ENCODE measurements at regions not wholly inside any gene's neighbourhood (a gene's known extent, or its start where the extent isn't known, plus 50 kb on each side); places are given as distances from the start of the nearest gene placed in this dataset.

- no peak for TF ChIP-seq CTCF (IDR thresholded peaks at IDR 0.05; ENCODE audit: extremely low read depth, missing control alignments)
- no peak for DNase-seq (ENCODE audit: low spot score)
These were observed 172.3 kb upstream of the TMPO start for GRCh38 chr12:98343002-98343567.

- TF ChIP-seq CTCF (IDR thresholded peaks at IDR 0.05; ENCODE audit: extremely low read depth, missing control alignments), result no peak
- no peak for DNase-seq (ENCODE audit: low spot score)
These were observed 171.1 kb upstream of the TMPO start for GRCh38 chr12:98344046-98344930.

- no peak for TF ChIP-seq CTCF (IDR thresholded peaks at IDR 0.05; ENCODE audit: extremely low read depth, missing control alignments)
- DNase-seq (ENCODE audit: low spot score), result no peak
These were observed 170.0 kb upstream of the TMPO start for GRCh38 chr12:98345308-98345876.

- no peak for TF ChIP-seq CTCF (IDR thresholded peaks at IDR 0.05; ENCODE audit: extremely low read depth, missing control alignments)
- no peak for DNase-seq (ENCODE audit: low spot score)
These were observed 164.3 kb upstream of the TMPO start for GRCh38 chr12:98351089-98351488.

GRCh38 chr12:98351784-98352183 lies 163.6 kb upstream of the TMPO start:
- no peak for TF ChIP-seq CTCF (IDR thresholded peaks at IDR 0.05; ENCODE audit: extremely low read depth, missing control alignments)
- no peak for DNase-seq (ENCODE audit: low spot score)

- no peak for DNase-seq (ENCODE audit: low spot score)
- TF ChIP-seq CTCF (IDR thresholded peaks at IDR 0.05; ENCODE audit: extremely low read depth, missing control alignments), result no peak
These were observed 163.1 kb upstream of the TMPO start for GRCh38 chr12:98352218-98352811.

GRCh38 chr12:98352835-98353234 lies 162.6 kb upstream of the TMPO start:
- no peak for TF ChIP-seq CTCF (IDR thresholded peaks at IDR 0.05; ENCODE audit: extremely low read depth, missing control alignments)
- no peak for DNase-seq (ENCODE audit: low spot score)
